IMR-90 (cell line): ENCODE measurements at regions not wholly inside any gene's neighbourhood (a gene's known extent, or its start where the extent isn't known, plus 50 kb on each side); places are given as distances from the start of the nearest gene placed in this dataset.

Experiments
- ATAC-seq: fragments of 200-7000 bp; cut with Tn5 transposase; 2 replicates; pipeline ENCODE4 v1.9.1; 2020; ENCODE audit warnings: low read depth, mild to moderate bottlenecking, moderate library complexity
- BruUV-seq: library from RNA; stranded (reverse); fragments of 400-500 nt; replicated peaks from 2 replicates; lab custom pipeline; 2021; lab: Mats Ljungman, UMichigan
- CTCF ChIA-PET: fragments of 300-600 bp; formaldehyde crosslinking; extraction: SDS; loops from one replicate; lab custom pipeline; 2021; ENCODE audit warnings: antibody characterized with exemption; lab: Yijun Ruan, JAX
- POLR2A ChIA-PET: fragments of 300-600 bp; sonication (Branson Sonifier 250); formaldehyde crosslinking; loops from one replicate; lab custom pipeline; 2022; ENCODE audit warnings: antibody characterized with exemption; ENCODE audit not compliant: unreplicated experiment; lab: Charles Lee
- DNase-seq: peaks from one replicate; pipeline ENCODE4 v3.0.0; 2013
- H2AFZ ChIP-seq: replicated peaks from 2 replicates; pipeline ENCODE3; 2013; ENCODE audit warnings: low read length, mild to moderate bottlenecking; ENCODE audit not compliant: poor library complexity
- H2AK5ac ChIP-seq: 2 replicates; pipeline ENCODE4 v1.6.1; 2013; ENCODE audit warnings: low read depth, low read length, inconsistent platforms
- H2AK9ac ChIP-seq: replicated peaks from 2 replicates; pipeline ENCODE3; 2013; ENCODE audit warnings: mild to moderate bottlenecking, low read depth, low read length, moderate library complexity; ENCODE audit not compliant: poor library complexity
- H2BK120ac ChIP-seq: 2 replicates; pipeline ENCODE4 v1.6.1; 2013; ENCODE audit warnings: low read depth, low read length, inconsistent platforms
- H2BK15ac ChIP-seq: 3 replicates; pipeline ENCODE4 v1.6.1; 2013; ENCODE audit warnings: low read depth, low read length, inconsistent platforms
- H2BK20ac ChIP-seq: 2 replicates; pipeline ENCODE4 v1.6.1; 2013; ENCODE audit warnings: low read depth, mild to moderate bottlenecking, inconsistent platforms, low read length, moderate library complexity
- H2BK5ac ChIP-seq: 2 replicates; pipeline ENCODE4 v1.6.1; 2013; ENCODE audit warnings: mild to moderate bottlenecking, low read depth, low read length, inconsistent platforms; ENCODE audit not compliant: poor library complexity, severe bottlenecking
- H3K14ac ChIP-seq: replicated peaks from 2 replicates; pipeline ENCODE4 v1.6.1; 2013; ENCODE audit warnings: low read depth, low read length, inconsistent platforms
- H3K18ac ChIP-seq: 2 replicates; pipeline ENCODE4 v1.6.1; 2013; ENCODE audit warnings: low read depth, low read length, control low read depth
- H3K23ac ChIP-seq: 2 replicates; pipeline ENCODE4 v1.6.1; 2013; ENCODE audit warnings: low read depth, low read length, inconsistent platforms
- H3K27ac ChIP-seq: 2 replicates; pipeline ENCODE4 v1.5.1; 2013; ENCODE audit warnings: mild to moderate bottlenecking, control low read depth, low read length; ENCODE audit not compliant: insufficient read depth
- H3K27me3 ChIP-seq: 2 replicates; pipeline ENCODE4 v1.6.1; 2013; ENCODE audit warnings: low read length; ENCODE audit not compliant: control insufficient read depth, insufficient read depth
- H3K36me3 ChIP-seq: 2 replicates; pipeline ENCODE4 v1.6.1; 2013; ENCODE audit warnings: low read length, mixed read lengths; ENCODE audit not compliant: control insufficient read depth, insufficient read depth
- H3K4ac ChIP-seq: 2 replicates; pipeline ENCODE4 v1.6.1; 2013; ENCODE audit warnings: low read depth, low read length, inconsistent platforms
- H3K4me1 ChIP-seq: 2 replicates; pipeline ENCODE4 v1.6.1; 2013; ENCODE audit warnings: low read length, mixed read lengths; ENCODE audit not compliant: control insufficient read depth, insufficient read depth
- H3K4me2 ChIP-seq: 2 replicates; pipeline ENCODE4 v1.6.1; 2013; ENCODE audit warnings: low read depth, mild to moderate bottlenecking, control low read depth, low read length, moderate library complexity
- H3K4me3 ChIP-seq: 2 replicates; pipeline ENCODE4 v1.5.1; 2013; ENCODE audit warnings: low read depth, mild to moderate bottlenecking, control low read depth, low read length, moderate library complexity; ENCODE audit not compliant: insufficient read depth
- H3K56ac ChIP-seq: 2 replicates; pipeline ENCODE4 v1.6.1; 2013; ENCODE audit warnings: low read length, inconsistent platforms; ENCODE audit not compliant: insufficient read depth; ENCODE audit errors: extremely low read depth
- H3K79me1 ChIP-seq, 2 experiments: 2 replicates each; pipeline ENCODE4 v1.6.1; 2013; ENCODE audit warnings: low read length in 2 of 2, inconsistent platforms in 1 of 2, low read depth in 1 of 2
- H3K9ac ChIP-seq: 2 replicates; pipeline ENCODE4 v1.6.1; 2013; ENCODE audit warnings: low read depth, low read length, control low read depth
- H3K9me1 ChIP-seq: 2 replicates; pipeline ENCODE4 v1.6.1; 2013; ENCODE audit warnings: low read length, inconsistent platforms; ENCODE audit not compliant: insufficient read depth
- H3K9me3 ChIP-seq: 2 replicates; pipeline ENCODE4 v1.6.1; 2013; ENCODE audit warnings: low read length; ENCODE audit not compliant: control insufficient read depth, insufficient read depth
- H4K20me1 ChIP-seq: 2 replicates; pipeline ENCODE4 v1.6.1; 2013; ENCODE audit warnings: low read length, inconsistent platforms; ENCODE audit not compliant: insufficient read depth
- H4K5ac ChIP-seq: 2 replicates; pipeline ENCODE4 v1.6.1; 2013; ENCODE audit warnings: mild to moderate bottlenecking, low read depth, low read length, control low read depth
- H4K8ac ChIP-seq, 2 experiments: 2 replicates each; pipeline ENCODE4 v1.6.1; 2013; ENCODE audit warnings: low read depth in 2 of 2, low read length in 2 of 2, control low read depth in 1 of 2, inconsistent platforms in 1 of 2
- H4K91ac ChIP-seq: 2 replicates; pipeline ENCODE4 v1.6.1; 2013; ENCODE audit warnings: low read depth, low read length, inconsistent platforms; ENCODE audit not compliant: insufficient read depth
- CEBPB ChIP-seq: IDR thresholded peaks from 2 replicates; pipeline ENCODE4 v1.6.1; 2012; ENCODE audit warnings: low read depth, low read length, improper control_type of control experiment
- ELK1 ChIP-seq: fragments of 150-350 bp; IDR thresholded peaks from 2 replicates; pipeline ENCODE4 v1.6.1; 2016; ENCODE audit warnings: low read depth, mild to moderate bottlenecking, low read length, moderate library complexity, borderline replicate concordance
- MXI1 ChIP-seq: IDR thresholded peaks from 2 replicates; pipeline ENCODE4 v1.6.1; 2012; ENCODE audit warnings: low read depth, mild to moderate bottlenecking, low read length, moderate library complexity, borderline replicate concordance
- POLR2A ChIP-seq: IDR thresholded peaks from 2 replicates; pipeline ENCODE4 v1.6.1; 2012; ENCODE audit warnings: mild to moderate bottlenecking, low read depth, low read length
- RAD21 ChIP-seq: IDR thresholded peaks from 2 replicates; pipeline ENCODE4 v1.6.1; 2012; ENCODE audit warnings: low read length, improper control_type of control experiment
- WGBS, 2 experiments: methylation state at CpG; one replicate each; pipeline versions ENCODE4 v1.1.5 to v1.1.7; 2013; ENCODE audit warnings: missing lambda C conversion rate in 2 of 2; ENCODE audit not compliant: insufficient read length in 1 of 2; ENCODE audit errors: extremely low coverage in 2 of 2; 5-methylcytosine and 5-hydroxymethylcytosine counted together
- dilution Hi-C: fragments of 300-500 bp; cut with HindIII; formaldehyde crosslinking; loops from one replicate; pipeline ENCODE4 v1.14.3; 2018; ENCODE audit warnings: low sequenced_read_pairs; ENCODE audit not compliant: unreplicated experiment
- in situ Hi-C: fragments of 300-500 bp; cut with MboI; formaldehyde crosslinking; loops from 3 replicates; pipeline ENCODE4 v1.14.3; 2019; ENCODE audit warnings: low sequenced_read_pairs, inconsistent platforms, mixed read lengths
- intact Hi-C: fragments of 100-400 bp; cut with micrococcal nuclease; formaldehyde crosslinking; loops from 2 replicates; pipeline ENCODE4 v1.10.0; 2022

- no peak overlapping the region for H3K23ac ChIP-seq
- H3K4me2 ChIP-seq: no peak overlapping the region
- peaks cover 2% of the 10 kb centered on the region; the same call in 1 of the 2 replicates for H3K9me3 ChIP-seq
- no peak overlapping the region for H3K4me3 ChIP-seq
- no peaks in the 10 kb centered on the region for H3K9me1 ChIP-seq
- TF ChIP-seq RAD21 (no peak), MXI1 (no peak), CEBPB (no peak), ELK1 (no peak), POLR2A (no peak)
- ATAC-seq (no peak), DNase-seq (no peak)
- no peak overlapping the region for H4K91ac ChIP-seq
- no peak overlapping the region for H2BK15ac ChIP-seq
- intact Hi-C loops: no loop called here
- no peak overlapping the region for H3K27ac ChIP-seq
- H3K9ac ChIP-seq: no peak overlapping the region
- ChIA-PET CTCF (no interaction called here), POLR2A (no interaction called here)
- no peak overlapping the region for H3K56ac ChIP-seq
- H3K4me1 ChIP-seq: no peaks in the 10 kb centered on the region
- no peak overlapping the region for H3K4ac ChIP-seq
- no peaks in the 10 kb centered on the region for H3K79me1 ChIP-seq
- H4K20me1 ChIP-seq: no peaks in the 10 kb centered on the region
- no peak overlapping the region for H2AK5ac ChIP-seq
- H2AFZ ChIP-seq: no peak overlapping the region
- H2AK9ac ChIP-seq: no peak overlapping the region
- no TSS peak for BruUV-seq
- dilution Hi-C loops: no loop called here
- H2BK20ac ChIP-seq: no peak overlapping the region
- no peak overlapping the region for H4K5ac ChIP-seq
- no peak overlapping the region for H2BK5ac ChIP-seq
- H3K14ac ChIP-seq: no peak overlapping the region
- in situ Hi-C loops: no loop called here
- no peak overlapping the region for H2BK120ac ChIP-seq
- H3K27me3 ChIP-seq: no peaks in the 10 kb centered on the region
- no peak overlapping the region for H3K18ac ChIP-seq
- no peak overlapping the region for H4K8ac ChIP-seq
- H3K36me3 ChIP-seq: no peaks in the 10 kb centered on the region
- WGBS, 2 experiments: 86% methylated on average over 1 of the region's 4 CpGs; no CpG with 5 or more reads in 1 of the 2 experiments
Observed at GRCh38 chr9:26637101-26637500, 255.5 kb downstream of the CAAP1 start.
